ENCODE measurements at regions not wholly inside any gene's neighbourhood (a gene's known extent, or its start where the extent isn't known, plus 50 kb on each side); places are given as distances from the start of the nearest gene placed in this dataset.

GRCh38 chr13:90633849-90634248 lies 713.6 kb upstream of the MIR17HG start:
- no peak for DNase-seq
- no peak for TF ChIP-seq CTCF (IDR thresholded peaks at IDR 0.05; ENCODE audit: borderline replicate concordance)
- H3K9me3 ChIP-seq (replicated peaks), result no peaks in the 10 kb centered on the region
- H3K4me1 ChIP-seq, result no peaks in the 10 kb centered on the region
- no peaks in the 10 kb centered on the region for H3K36me3 ChIP-seq
- H3K27ac ChIP-seq (replicated peaks), result no peak overlapping the region
- H3K27me3 ChIP-seq (ENCODE audit: low read depth), result no peaks in the 10 kb centered on the region
- intact Hi-C loops (cut with micrococcal nuclease), result no loop called here
- no peak overlapping the region for H3K4me3 ChIP-seq

GRCh38 chr13:90640976-90641375 lies 706.5 kb upstream of the MIR17HG start:
- no peak for DNase-seq
- Histone ChIP-seq H3K27ac (replicated peaks) (no peak overlapping the region), H3K36me3 (no peaks in the 10 kb centered on the region), H3K4me3 (no peak overlapping the region), H3K9me3 (replicated peaks) (no peaks in the 10 kb centered on the region), H3K4me1 (no peaks in the 10 kb centered on the region), H3K27me3 (ENCODE audit: low read depth) (no peaks in the 10 kb centered on the region)
- intact Hi-C loops (cut with micrococcal nuclease), result no loop called here
- no peak for TF ChIP-seq CTCF (IDR thresholded peaks at IDR 0.05; ENCODE audit: borderline replicate concordance)

GRCh38 chr13:90641884-90642283 lies 705.6 kb upstream of the MIR17HG start:
- H3K9me3 ChIP-seq (replicated peaks), result no peaks in the 10 kb centered on the region
- DNase-seq, result no peak
- intact Hi-C loops (cut with micrococcal nuclease), result no loop called here

GRCh38 chr13:90645582-90645981 lies 701.9 kb upstream of the MIR17HG start:
- no peaks in the 10 kb centered on the region for H3K4me1 ChIP-seq
- intact Hi-C loops (cut with micrococcal nuclease), result no loop called here
- H3K27ac ChIP-seq (replicated peaks), result no peak overlapping the region
- H3K4me3 ChIP-seq, result no peak overlapping the region
- DNase-seq, result no peak
- H3K27me3 ChIP-seq (ENCODE audit: low read depth), result no peaks in the 10 kb centered on the region
- H3K9me3 ChIP-seq (replicated peaks), result no peaks in the 10 kb centered on the region
- no peak for TF ChIP-seq CTCF (IDR thresholded peaks at IDR 0.05; ENCODE audit: borderline replicate concordance)
- H3K36me3 ChIP-seq, result no peaks in the 10 kb centered on the region

More at GRCh38 chr13:90641884-90642283, 705.6 kb upstream of the MIR17HG start:
- Histone ChIP-seq H3K4me3 (no peak overlapping the region), H3K27me3 (ENCODE audit: low read depth) (no peaks in the 10 kb centered on the region), H3K36me3 (no peaks in the 10 kb centered on the region), H3K4me1 (no peaks in the 10 kb centered on the region), H3K27ac (replicated peaks) (no peak overlapping the region)
- TF ChIP-seq CTCF (IDR thresholded peaks at IDR 0.05; ENCODE audit: borderline replicate concordance), result no peak

- Histone ChIP-seq H3K4me3 (no peak overlapping the region), H3K27ac (replicated peaks) (no peak overlapping the region), H3K9me3 (replicated peaks) (peaks cover 15% of the 10 kb centered on the region), H3K36me3 (no peaks in the 10 kb centered on the region), H3K4me1 (no peaks in the 10 kb centered on the region), H3K27me3 (ENCODE audit: low read depth) (no peaks in the 10 kb centered on the region)
- intact Hi-C loops (cut with micrococcal nuclease), result no loop called here
- no peak for DNase-seq
- no peak for TF ChIP-seq CTCF (IDR thresholded peaks at IDR 0.05; ENCODE audit: borderline replicate concordance)
Observed at GRCh38 chr13:90648497-90648896, 699.0 kb upstream of the MIR17HG start.

- intact Hi-C loops (cut with micrococcal nuclease), result no loop called here
- no peak for DNase-seq
- no peaks in the 10 kb centered on the region for H3K36me3 ChIP-seq
- H3K4me3 ChIP-seq, result no peak overlapping the region
- no peak overlapping the region for H3K27ac ChIP-seq (replicated peaks)
- no peaks in the 10 kb centered on the region for H3K27me3 ChIP-seq (ENCODE audit: low read depth)
- peaks cover 15% of the 10 kb centered on the region for H3K9me3 ChIP-seq (replicated peaks)
- no peaks in the 10 kb centered on the region for H3K4me1 ChIP-seq
- no peak for TF ChIP-seq CTCF (IDR thresholded peaks at IDR 0.05; ENCODE audit: borderline replicate concordance)
Observed at GRCh38 chr13:90652036-90652435, 695.5 kb upstream of the MIR17HG start.

Measured in left ventricle myocardium inferior (tissue), 1 donor.